HCT116 (cell line): ENCODE measurements at regions not wholly inside any gene's neighbourhood (a gene's known extent, or its start where the extent isn't known, plus 50 kb on each side); places are given as distances from the start of the nearest gene placed in this dataset.

Source experiments
- EZH2phosphoT487 ChIP-seq: fragments of 200-600 bp; IDR thresholded peaks from 2 replicates; pipeline ENCODE4 v1.6.1; 2018; ENCODE audit warnings: antibody characterized with exemption, borderline replicate concordance
- POLR2A ChIP-seq: IDR thresholded peaks from 2 replicates; pipeline ENCODE4 v1.7.0; 2011; ENCODE audit warnings: borderline replicate concordance; ENCODE audit not compliant: insufficient read depth, insufficient read length; ENCODE audit errors: extremely low read depth
- RAD21 ChIP-seq: IDR thresholded peaks from 2 replicates; pipeline ENCODE4 v1.6.1; 2012; ENCODE audit warnings: low read depth, mild to moderate bottlenecking
- SIN3A ChIP-seq: IDR thresholded peaks from 2 replicates; pipeline ENCODE4 v1.6.1; 2012; ENCODE audit warnings: low read depth
- SRF ChIP-seq: IDR thresholded peaks from 2 replicates; pipeline ENCODE4 v1.6.1; 2012; ENCODE audit warnings: low read depth
- TCF7L2 ChIP-seq: IDR thresholded peaks from 2 replicates; pipeline ENCODE4 v1.7.0; 2011; ENCODE audit warnings: borderline replicate concordance, inconsistent platforms; ENCODE audit not compliant: insufficient read depth, insufficient read length; ENCODE audit errors: extremely low read depth
- ZNF274 ChIP-seq: fragments of 200-500 bp; sonication (Bioruptor generic); IDR thresholded peaks from 2 replicates; pipeline ENCODE4 v1.6.1; 2014; ENCODE audit warnings: mild to moderate bottlenecking, low read depth, low read length, inconsistent platforms
- TF ChIP-seq, protein P1 (sequence below), 3 experiments: fragments of 200-600 bp in 1 of 3; sonication (generic) in 1 of 3; IDR thresholded peaks in 2 of 3; conservative IDR thresholded peaks in 1 of 3; 2 replicates each; pipeline ENCODE4 v1.5.1; 2012 to 2017; ENCODE audit warnings: low read depth in 2 of 3, low read length in 2 of 3, antibody characterized with exemption in 1 of 3, borderline replicate concordance in 1 of 3, control low read depth in 1 of 3, mild to moderate bottlenecking in 1 of 3, mixed read lengths in 1 of 3, mixed run types in 1 of 3, moderate library complexity in 1 of 3; ENCODE audit not compliant: insufficient read depth in 1 of 3
- TF ChIP-seq, protein P2 (sequence below): IDR thresholded peaks from 2 replicates; pipeline ENCODE4 v1.6.1; 2012
- TF ChIP-seq, protein P3 (sequence below): IDR thresholded peaks from 2 replicates; pipeline ENCODE4 v1.6.1; 2012; ENCODE audit warnings: low read depth

DNA sequence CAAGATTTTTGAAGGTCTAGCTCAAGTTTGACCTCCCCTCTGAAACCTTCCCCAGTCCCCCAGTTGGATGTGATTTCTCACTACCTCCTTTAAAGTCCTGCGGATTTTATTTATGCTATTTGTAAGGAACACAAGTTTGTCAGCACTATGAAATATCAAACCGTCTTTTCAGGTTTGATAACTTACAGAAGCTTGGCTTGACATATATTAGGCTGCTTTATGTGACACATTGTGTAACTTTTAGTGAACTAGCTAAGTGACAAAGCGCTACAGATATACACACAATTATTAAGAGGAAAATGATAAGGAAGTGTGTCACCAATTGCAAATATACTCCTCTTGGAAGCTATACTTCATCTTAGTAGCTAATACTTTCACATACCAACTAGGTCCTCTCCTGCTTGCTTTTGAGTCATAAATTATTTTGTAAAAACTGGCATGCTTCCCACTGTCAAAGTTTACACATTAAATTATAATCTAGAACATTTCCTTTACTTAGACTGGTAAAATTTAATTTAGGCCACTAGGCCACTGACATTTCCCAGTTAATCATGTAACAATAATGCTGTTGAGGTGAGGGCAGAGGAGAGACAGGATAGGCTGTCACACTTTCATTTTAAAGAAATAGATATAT is 149.5 kb downstream of the TMTC3 start:
- TF ChIP-seq, protein P1, sequence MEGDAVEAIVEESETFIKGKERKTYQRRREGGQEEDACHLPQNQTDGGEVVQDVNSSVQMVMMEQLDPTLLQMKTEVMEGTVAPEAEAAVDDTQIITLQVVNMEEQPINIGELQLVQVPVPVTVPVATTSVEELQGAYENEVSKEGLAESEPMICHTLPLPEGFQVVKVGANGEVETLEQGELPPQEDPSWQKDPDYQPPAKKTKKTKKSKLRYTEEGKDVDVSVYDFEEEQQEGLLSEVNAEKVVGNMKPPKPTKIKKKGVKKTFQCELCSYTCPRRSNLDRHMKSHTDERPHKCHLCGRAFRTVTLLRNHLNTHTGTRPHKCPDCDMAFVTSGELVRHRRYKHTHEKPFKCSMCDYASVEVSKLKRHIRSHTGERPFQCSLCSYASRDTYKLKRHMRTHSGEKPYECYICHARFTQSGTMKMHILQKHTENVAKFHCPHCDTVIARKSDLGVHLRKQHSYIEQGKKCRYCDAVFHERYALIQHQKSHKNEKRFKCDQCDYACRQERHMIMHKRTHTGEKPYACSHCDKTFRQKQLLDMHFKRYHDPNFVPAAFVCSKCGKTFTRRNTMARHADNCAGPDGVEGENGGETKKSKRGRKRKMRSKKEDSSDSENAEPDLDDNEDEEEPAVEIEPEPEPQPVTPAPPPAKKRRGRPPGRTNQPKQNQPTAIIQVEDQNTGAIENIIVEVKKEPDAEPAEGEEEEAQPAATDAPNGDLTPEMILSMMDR (IDR thresholded peaks at IDR 0.05 in 2 of 3, conservative IDR thresholded peaks at IDR 0.05 in 1 of 3; ENCODE audit: borderline replicate concordance in 1 of 3, insufficient read depth in 1 of 3, low read depth in 2 of 3, low read length in 2 of 3) = no peak
- TF ChIP-seq RAD21 = no peak
- no peak for TF ChIP-seq TCF7L2
- TF ChIP-seq POLR2A = no peak
- TF ChIP-seq ZNF274 = no peak
- no peak for TF ChIP-seq SRF
- no peak for TF ChIP-seq EZH2phosphoT487
- TF ChIP-seq, protein P2, sequence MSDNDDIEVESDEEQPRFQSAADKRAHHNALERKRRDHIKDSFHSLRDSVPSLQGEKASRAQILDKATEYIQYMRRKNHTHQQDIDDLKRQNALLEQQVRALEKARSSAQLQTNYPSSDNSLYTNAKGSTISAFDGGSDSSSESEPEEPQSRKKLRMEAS = no peak
- TF ChIP-seq SIN3A = no peak
- TF ChIP-seq, protein P3, sequence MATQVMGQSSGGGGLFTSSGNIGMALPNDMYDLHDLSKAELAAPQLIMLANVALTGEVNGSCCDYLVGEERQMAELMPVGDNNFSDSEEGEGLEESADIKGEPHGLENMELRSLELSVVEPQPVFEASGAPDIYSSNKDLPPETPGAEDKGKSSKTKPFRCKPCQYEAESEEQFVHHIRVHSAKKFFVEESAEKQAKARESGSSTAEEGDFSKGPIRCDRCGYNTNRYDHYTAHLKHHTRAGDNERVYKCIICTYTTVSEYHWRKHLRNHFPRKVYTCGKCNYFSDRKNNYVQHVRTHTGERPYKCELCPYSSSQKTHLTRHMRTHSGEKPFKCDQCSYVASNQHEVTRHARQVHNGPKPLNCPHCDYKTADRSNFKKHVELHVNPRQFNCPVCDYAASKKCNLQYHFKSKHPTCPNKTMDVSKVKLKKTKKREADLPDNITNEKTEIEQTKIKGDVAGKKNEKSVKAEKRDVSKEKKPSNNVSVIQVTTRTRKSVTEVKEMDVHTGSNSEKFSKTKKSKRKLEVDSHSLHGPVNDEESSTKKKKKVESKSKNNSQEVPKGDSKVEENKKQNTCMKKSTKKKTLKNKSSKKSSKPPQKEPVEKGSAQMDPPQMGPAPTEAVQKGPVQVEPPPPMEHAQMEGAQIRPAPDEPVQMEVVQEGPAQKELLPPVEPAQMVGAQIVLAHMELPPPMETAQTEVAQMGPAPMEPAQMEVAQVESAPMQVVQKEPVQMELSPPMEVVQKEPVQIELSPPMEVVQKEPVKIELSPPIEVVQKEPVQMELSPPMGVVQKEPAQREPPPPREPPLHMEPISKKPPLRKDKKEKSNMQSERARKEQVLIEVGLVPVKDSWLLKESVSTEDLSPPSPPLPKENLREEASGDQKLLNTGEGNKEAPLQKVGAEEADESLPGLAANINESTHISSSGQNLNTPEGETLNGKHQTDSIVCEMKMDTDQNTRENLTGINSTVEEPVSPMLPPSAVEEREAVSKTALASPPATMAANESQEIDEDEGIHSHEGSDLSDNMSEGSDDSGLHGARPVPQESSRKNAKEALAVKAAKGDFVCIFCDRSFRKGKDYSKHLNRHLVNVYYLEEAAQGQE = no peak
